ENCODE measurements at regions not wholly inside any gene's neighbourhood (a gene's known extent, or its start where the extent isn't known, plus 50 kb on each side); places are given as distances from the start of the nearest gene placed in this dataset.

- Histone ChIP-seq H3K79me2 (replicated peaks; ENCODE audit: insufficient read depth, low read length) (no peaks in the 10 kb centered on the region), H3K9ac (ENCODE audit: low read length) (no peak overlapping the region), H4K20me1 (ENCODE audit: insufficient read depth) (no peaks in the 10 kb centered on the region), H3K9me3 (ENCODE audit: low read length) (no peaks in the 10 kb centered on the region), H3K4me2 (ENCODE audit: low read length) (no peak overlapping the region), H3K27ac (ENCODE audit: low read length) (no peak overlapping the region), H3K27me3 (ENCODE audit: insufficient read depth, low read depth, low read length) (no peaks in the 10 kb centered on the region), H3K4me3 (ENCODE audit: low read length) (no peak overlapping the region), H3K9me2 (ENCODE audit: insufficient read depth, low read length) (no peaks in the 10 kb centered on the region), H2AFZ (ENCODE audit: low read depth, low read length) (no peak overlapping the region), H3K36me3 (ENCODE audit: insufficient read depth, low read length) (no peaks in the 10 kb centered on the region), H3F3A (ENCODE audit: insufficient read depth, low read length, poor library complexity, severe bottlenecking) (no peaks in the 10 kb centered on the region)
- no peak for TF ChIP-seq EZH2 (IDR thresholded peaks at IDR 0.05; ENCODE audit: borderline replicate concordance, insufficient read depth, low read length, poor library complexity, severe bottlenecking)
- no peak for TF ChIP-seq POLR2AphosphoS5 (IDR thresholded peaks at IDR 0.05)
- TF ChIP-seq MXI1 (conservative IDR thresholded peaks at IDR 0.05; ENCODE audit: poor library complexity, severe bottlenecking) = no peak
- TF ChIP-seq EP300 (conservative IDR thresholded peaks at IDR 0.05; ENCODE audit: poor library complexity, severe bottlenecking) = no peak
- TF ChIP-seq TAF1 (IDR thresholded peaks at IDR 0.05; ENCODE audit: low read depth) = no peak
- TF ChIP-seq RAD21 (conservative IDR thresholded peaks at IDR 0.05) = no peak
- no peak for TF ChIP-seq REST (IDR thresholded peaks at IDR 0.05; ENCODE audit: borderline replicate concordance)
- TF ChIP-seq CTCF (IDR thresholded peaks at IDR 0.05; ENCODE audit: poor library complexity, severe bottlenecking) = no peak
- TF ChIP-seq SMC3 (conservative IDR thresholded peaks at IDR 0.05; ENCODE audit: poor library complexity) = no peak
Measured at GRCh38 chr10:109417803-109418202, 505.5 kb downstream of the XPNPEP1 start.

- no peaks in the 10 kb centered on the region for H3K36me3 ChIP-seq (ENCODE audit: insufficient read depth, low read length)
- no peak overlapping the region for H3K4me3 ChIP-seq (ENCODE audit: low read length)
- no peak overlapping the region for H2AFZ ChIP-seq (ENCODE audit: low read depth, low read length)
- H3K27ac ChIP-seq (ENCODE audit: low read length) = no peak overlapping the region
- H3K9me3 ChIP-seq (ENCODE audit: low read length) = peaks cover 1% of the 10 kb centered on the region
- H3K9ac ChIP-seq (ENCODE audit: low read length) = no peak overlapping the region
- no peaks in the 10 kb centered on the region for H3F3A ChIP-seq (ENCODE audit: insufficient read depth, low read length, poor library complexity, severe bottlenecking)
- H3K4me2 ChIP-seq (ENCODE audit: low read length) = no peak overlapping the region
- TF ChIP-seq EP300 (conservative IDR thresholded peaks at IDR 0.05; ENCODE audit: poor library complexity, severe bottlenecking) = no peak
- no peak for TF ChIP-seq EZH2 (IDR thresholded peaks at IDR 0.05; ENCODE audit: borderline replicate concordance, insufficient read depth, low read length, poor library complexity, severe bottlenecking)
- TF ChIP-seq TAF1 (IDR thresholded peaks at IDR 0.05; ENCODE audit: low read depth) = no peak
- TF ChIP-seq MXI1 (conservative IDR thresholded peaks at IDR 0.05; ENCODE audit: poor library complexity, severe bottlenecking) = no peak
- no peak for TF ChIP-seq RAD21 (conservative IDR thresholded peaks at IDR 0.05)
- no peak for TF ChIP-seq POLR2AphosphoS5 (IDR thresholded peaks at IDR 0.05)
- no peak for TF ChIP-seq CTCF (IDR thresholded peaks at IDR 0.05; ENCODE audit: poor library complexity, severe bottlenecking)
- no peak for TF ChIP-seq REST (IDR thresholded peaks at IDR 0.05; ENCODE audit: borderline replicate concordance)
- no peak for TF ChIP-seq SMC3 (conservative IDR thresholded peaks at IDR 0.05; ENCODE audit: poor library complexity)
- no peaks in the 10 kb centered on the region for H3K9me2 ChIP-seq (ENCODE audit: insufficient read depth, low read length)
- H3K27me3 ChIP-seq (ENCODE audit: insufficient read depth, low read depth, low read length) = no peaks in the 10 kb centered on the region
- H4K20me1 ChIP-seq (ENCODE audit: insufficient read depth) = no peaks in the 10 kb centered on the region
- no peaks in the 10 kb centered on the region for H3K79me2 ChIP-seq (replicated peaks; ENCODE audit: insufficient read depth, low read length)
Measured at GRCh38 chr10:109412353-109412752, 511.0 kb downstream of the XPNPEP1 start.
